OCI-LY3 (cell line): ENCODE measurements at regions not wholly inside any gene's neighbourhood (a gene's known extent, or its start where the extent isn't known, plus 50 kb on each side); places are given as distances from the start of the nearest gene placed in this dataset.

ENCODE experiments used
- H2AFZ ChIP-seq: fragments of 200-600, 300-600 bp; shearing (Covaris generic); 2 replicates; pipeline ENCODE4 v1.6.0; 2014; ENCODE audit warnings: antibody characterized with exemption, low read depth, low read length
- H3K27ac ChIP-seq: fragments of 200-600, 300-600 bp; sonication (generic); 2 replicates; pipeline ENCODE4 v1.5.1; 2014; ENCODE audit warnings: mild to moderate bottlenecking, low read length, moderate library complexity, mixed read lengths
- H3K27me3 ChIP-seq: fragments of 200-600, 300-600 bp; sonication (generic); 2 replicates; pipeline ENCODE4 v1.6.1; 2014; ENCODE audit warnings: low read depth, low read length, mixed read lengths
- H3K36me3 ChIP-seq: fragments of 200-600, 300-600 bp; sonication (generic); replicated peaks from 2 replicates; pipeline ENCODE3; 2014; ENCODE audit warnings: low read depth, low read length, mixed read lengths
- H3K4me1 ChIP-seq: fragments of 300-600, 200-600 bp; sonication (generic); 2 replicates; pipeline ENCODE4 v1.6.1; 2014; ENCODE audit warnings: low read length, mixed read lengths
- H3K4me2 ChIP-seq: fragments of 200-600, 300-600 bp; sonication (generic); 2 replicates; pipeline ENCODE4 v1.6.1; 2014; ENCODE audit warnings: low read length, mixed read lengths
- H3K4me3 ChIP-seq: fragments of 300-600, 200-600 bp; sonication (generic); 2 replicates; pipeline ENCODE4 v1.5.1; 2014; ENCODE audit warnings: antibody characterized with exemption, mild to moderate bottlenecking, low read length, moderate library complexity
- H3K79me2 ChIP-seq: fragments of 300-600, 200-600 bp; shearing (Covaris generic); 2 replicates; pipeline ENCODE4 v1.6.1; 2014; ENCODE audit warnings: mild to moderate bottlenecking, low read length, mixed read lengths
- H3K9ac ChIP-seq: fragments of 300-600, 200-600 bp; shearing (Covaris generic); 2 replicates; pipeline ENCODE4 v1.6.0; 2014; ENCODE audit warnings: mild to moderate bottlenecking, low read length, moderate library complexity
- H3K9me3 ChIP-seq: fragments of 200-600, 300-600 bp; shearing (Covaris generic); 2 replicates; pipeline ENCODE4 v1.6.1; 2014; ENCODE audit warnings: low read length, mixed read lengths; ENCODE audit not compliant: insufficient read depth
- H4K20me1 ChIP-seq: fragments of 200-600, 300-600 bp; sonication (generic); 2 replicates; pipeline ENCODE4 v1.6.1; 2016; ENCODE audit warnings: low read length, mixed read lengths; ENCODE audit not compliant: insufficient read depth
- EZH2phosphoT487 ChIP-seq: fragments of 200-600 bp; shearing (Covaris generic); IDR thresholded peaks from 2 replicates; pipeline ENCODE4 v1.6.1; 2018; ENCODE audit warnings: antibody characterized with exemption, mixed run types, low read depth
- TF ChIP-seq, protein P1 (sequence below): fragments of 200-600, 300-600 bp; sonication (generic); IDR thresholded peaks from 2 replicates; pipeline ENCODE4 v1.5.1; 2014; ENCODE audit warnings: antibody characterized with exemption, low read length, low read depth

- Histone ChIP-seq H3K4me1 (no peaks in the 10 kb centered on the region), H3K9ac (no peak overlapping the region), H3K9me3 (no peaks in the 10 kb centered on the region), H2AFZ (no peak overlapping the region), H4K20me1 (no peaks in the 10 kb centered on the region), H3K4me2 (no peak overlapping the region), H3K79me2 (no peaks in the 10 kb centered on the region), H3K36me3 (no peaks in the 10 kb centered on the region), H3K27me3 (no peaks in the 10 kb centered on the region), H3K27ac (no peak overlapping the region), H3K4me3 (no peak overlapping the region)
- TF ChIP-seq, protein P1, sequence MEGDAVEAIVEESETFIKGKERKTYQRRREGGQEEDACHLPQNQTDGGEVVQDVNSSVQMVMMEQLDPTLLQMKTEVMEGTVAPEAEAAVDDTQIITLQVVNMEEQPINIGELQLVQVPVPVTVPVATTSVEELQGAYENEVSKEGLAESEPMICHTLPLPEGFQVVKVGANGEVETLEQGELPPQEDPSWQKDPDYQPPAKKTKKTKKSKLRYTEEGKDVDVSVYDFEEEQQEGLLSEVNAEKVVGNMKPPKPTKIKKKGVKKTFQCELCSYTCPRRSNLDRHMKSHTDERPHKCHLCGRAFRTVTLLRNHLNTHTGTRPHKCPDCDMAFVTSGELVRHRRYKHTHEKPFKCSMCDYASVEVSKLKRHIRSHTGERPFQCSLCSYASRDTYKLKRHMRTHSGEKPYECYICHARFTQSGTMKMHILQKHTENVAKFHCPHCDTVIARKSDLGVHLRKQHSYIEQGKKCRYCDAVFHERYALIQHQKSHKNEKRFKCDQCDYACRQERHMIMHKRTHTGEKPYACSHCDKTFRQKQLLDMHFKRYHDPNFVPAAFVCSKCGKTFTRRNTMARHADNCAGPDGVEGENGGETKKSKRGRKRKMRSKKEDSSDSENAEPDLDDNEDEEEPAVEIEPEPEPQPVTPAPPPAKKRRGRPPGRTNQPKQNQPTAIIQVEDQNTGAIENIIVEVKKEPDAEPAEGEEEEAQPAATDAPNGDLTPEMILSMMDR: no peak
- no peak for TF ChIP-seq EZH2phosphoT487
These were observed 313.6 kb upstream of the ACVR2A start for GRCh38 chr2:147531269-147531668.

DNA sequence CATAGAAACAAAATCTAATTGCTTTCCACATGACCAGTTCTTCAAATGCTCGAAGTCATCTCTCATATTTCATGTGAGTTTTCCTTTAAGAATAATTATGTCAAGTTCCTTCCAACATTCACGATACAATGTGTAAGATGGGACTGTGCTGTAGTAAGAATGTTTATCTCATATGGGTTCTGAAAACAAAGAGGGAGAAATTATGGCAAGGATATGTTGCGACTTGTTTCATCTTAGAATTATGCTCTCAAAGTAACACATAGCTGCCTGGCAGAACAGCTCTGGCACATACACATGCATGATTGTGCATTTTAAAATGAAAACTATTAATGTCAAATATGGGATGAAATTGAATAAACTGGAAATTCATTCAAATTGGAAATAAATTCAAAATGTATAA is 314.8 kb upstream of the ACVR2A start:
- Histone ChIP-seq H3K79me2 (no peaks in the 10 kb centered on the region), H3K4me1 (peaks cover 11% of the 10 kb centered on the region), H3K36me3 (no peaks in the 10 kb centered on the region), H3K9me3 (no peaks in the 10 kb centered on the region), H3K4me2 (no peak overlapping the region), H2AFZ (no peak overlapping the region), H3K27ac (no peak overlapping the region), H3K9ac (no peak overlapping the region), H3K27me3 (no peaks in the 10 kb centered on the region), H4K20me1 (no peaks in the 10 kb centered on the region), H3K4me3 (no peak overlapping the region)
- TF ChIP-seq, protein P1: no peak
- TF ChIP-seq EZH2phosphoT487: no peak

- H3K9ac ChIP-seq: no peak overlapping the region
- H2AFZ ChIP-seq: no peak overlapping the region
- no peaks in the 10 kb centered on the region for H3K79me2 ChIP-seq
- H3K36me3 ChIP-seq: peaks cover 8% of the 10 kb centered on the region
- no peaks in the 10 kb centered on the region for H3K27me3 ChIP-seq
- H3K4me2 ChIP-seq: no peak overlapping the region
- TF ChIP-seq, protein P1: peak; percentile 31; the same call in 1 of the 2 replicates
- no peak for TF ChIP-seq EZH2phosphoT487
- no peak overlapping the region for H3K27ac ChIP-seq
- peaks cover 45% of the 10 kb centered on the region for H3K4me1 ChIP-seq
- no peaks in the 10 kb centered on the region for H3K9me3 ChIP-seq
- no peak overlapping the region for H3K4me3 ChIP-seq
- H4K20me1 ChIP-seq: no peaks in the 10 kb centered on the region
These were observed 318.9 kb upstream of the ACVR2A start for GRCh38 chr2:147525819-147526489.

GRCh38 chr2:147524912-147525311 is 319.9 kb upstream of the ACVR2A start:
- TF ChIP-seq, protein P1: no peak
- TF ChIP-seq EZH2phosphoT487: no peak
- Histone ChIP-seq H2AFZ (no peak overlapping the region), H4K20me1 (no peaks in the 10 kb centered on the region), H3K4me3 (no peak overlapping the region), H3K9me3 (no peaks in the 10 kb centered on the region), H3K27me3 (no peaks in the 10 kb centered on the region), H3K27ac (no peak overlapping the region), H3K4me1 (peaks cover 46% of the 10 kb centered on the region), H3K4me2 (no peak overlapping the region), H3K36me3 (peaks cover 8% of the 10 kb centered on the region), H3K79me2 (no peaks in the 10 kb centered on the region), H3K9ac (no peak overlapping the region)
